CD14-positive monocyte (primary cell): ENCODE measurements at regions not wholly inside any gene's neighbourhood (a gene's known extent, or its start where the extent isn't known, plus 50 kb on each side); places are given as distances from the start of the nearest gene placed in this dataset.
A peak's percentile ranks its signal among the peaks of the same experiment; 100 is the strongest.
"Not testable (repeated sequence)": the region's sequence is repeated elsewhere in the genome, so short reads cannot be mapped to it uniquely, and the experiment has no call there.

Experiments used
- DNase-seq, 3 donors: peaks; one replicate each; pipeline ENCODE4 v3.0.0-alpha.2; 2011 to 2022
- H2AFZ ChIP-seq: 2 replicates; pipeline ENCODE4 v1.6.0; 2012; ENCODE audit warnings: mild to moderate bottlenecking, low read depth, low read length, inconsistent platforms; ENCODE audit not compliant: insufficient read depth, poor library complexity, severe bottlenecking
- H3K27ac ChIP-seq, 2 donors: 1 replicate in 1 of 2; 2 replicates in 1 of 2; pipeline ENCODE4 v1.5.1; 2012 to 2013; ENCODE audit warnings: low read length in 2 of 2, control low read depth in 1 of 2, inconsistent platforms in 1 of 2, low read depth in 1 of 2, mild to moderate bottlenecking in 1 of 2
- H3K27me3 ChIP-seq, 2 donors: one replicate each; pipeline versions ENCODE4 v1.6.0 to v1.6.1; 2011 to 2013; ENCODE audit warnings: low read length in 2 of 2; ENCODE audit not compliant: control insufficient read depth in 2 of 2, insufficient read depth in 2 of 2
- H3K36me3 ChIP-seq, 2 donors: replicated peaks in 1 of 2; 1 replicate in 1 of 2; 2 replicates in 1 of 2; pipeline versions ENCODE4 v1.5.1 to v1.6.1; 2012 to 2013; ENCODE audit warnings: low read length in 2 of 2, control low read depth in 1 of 2, inconsistent platforms in 1 of 2, mild to moderate bottlenecking in 1 of 2; ENCODE audit not compliant: insufficient read depth in 2 of 2, control insufficient read depth in 1 of 2
- H3K4me1 ChIP-seq, 2 donors: 1 replicate in 1 of 2; 2 replicates in 1 of 2; pipeline versions ENCODE4 v1.5.1 to v1.6.1; 2012 to 2013; ENCODE audit warnings: low read length in 2 of 2, control low read depth in 1 of 2, inconsistent platforms in 1 of 2, mild to moderate bottlenecking in 1 of 2, moderate library complexity in 1 of 2; ENCODE audit not compliant: insufficient read depth in 2 of 2, control insufficient read depth in 1 of 2
- H3K4me2 ChIP-seq: replicated peaks from 2 replicates; pipeline ENCODE3; 2012; ENCODE audit warnings: low read length, moderate library complexity, mild to moderate bottlenecking; ENCODE audit not compliant: poor library complexity, severe bottlenecking; ENCODE audit errors: extremely low read depth
- H3K4me3 ChIP-seq, 3 experiments: fragments of 200-600 bp in 1 of 3; sonication (generic) in 1 of 3; replicated peaks in 1 of 3; 1 replicate in 2 of 3; 2 replicates in 1 of 3; pipeline ENCODE4 v1.5.1; 2011 to 2013; ENCODE audit warnings: low read length in 3 of 3, mild to moderate bottlenecking in 3 of 3, control low read depth in 2 of 3, low read depth in 2 of 3, inconsistent platforms in 1 of 3, moderate library complexity in 1 of 3
- H3K79me2 ChIP-seq: 2 replicates; pipeline ENCODE4 v1.6.0; 2012; ENCODE audit warnings: mild to moderate bottlenecking, control low read depth, inconsistent platforms, low read length, moderate library complexity; ENCODE audit not compliant: insufficient read depth
- H3K9ac ChIP-seq: 2 replicates; pipeline ENCODE4 v1.6.0; 2017; ENCODE audit warnings: low read length, mild to moderate bottlenecking; ENCODE audit not compliant: insufficient read depth, poor library complexity, severe bottlenecking
- H3K9me3 ChIP-seq, 2 donors: replicated peaks in 1 of 2; 1 replicate in 1 of 2; 2 replicates in 1 of 2; pipeline versions ENCODE4 v1.5.1 to v1.6.1; 2012 to 2013; ENCODE audit warnings: low read length in 2 of 2, control low read depth in 1 of 2; ENCODE audit not compliant: control insufficient read depth in 1 of 2, insufficient read depth in 1 of 2
- H4K20me1 ChIP-seq: 2 replicates; pipeline ENCODE4 v1.6.0; 2012; ENCODE audit warnings: mild to moderate bottlenecking, low read length, control low read depth, moderate library complexity; ENCODE audit not compliant: insufficient read depth
- H3K27ac Mint-ChIP-seq, 7 donors: one replicate each; pipeline ENCODE4 v1.8.0; 2020; ENCODE audit warnings: mild to moderate bottlenecking in 7 of 7, mixed read lengths in 7 of 7, moderate library complexity in 6 of 7, inconsistent platforms in 2 of 7
- H3K27me3 Mint-ChIP-seq, 3 donors: one replicate each; pipeline ENCODE4 v1.8.0; 2021 to 2022; ENCODE audit warnings: low read depth in 3 of 3, mild to moderate bottlenecking in 3 of 3, mixed read lengths in 3 of 3, moderate library complexity in 3 of 3, inconsistent platforms in 1 of 3
- H3K36me3 Mint-ChIP-seq, 2 donors: one replicate each; pipeline ENCODE4 v1.8.0; 2020; ENCODE audit warnings: mixed read lengths in 2 of 2, inconsistent platforms in 1 of 2, mild to moderate bottlenecking in 1 of 2
- H3K4me1 Mint-ChIP-seq: one replicate; pipeline ENCODE4 v1.8.0; 2020; ENCODE audit warnings: mild to moderate bottlenecking, mixed read lengths
- H3K4me3 Mint-ChIP-seq, 2 donors: one replicate each; pipeline ENCODE4 v1.8.0; 2020; ENCODE audit warnings: mild to moderate bottlenecking in 2 of 2, mixed read lengths in 2 of 2, moderate library complexity in 1 of 2
- H3K9me3 Mint-ChIP-seq, 7 donors: one replicate each; pipeline ENCODE4 v1.8.0; 2020 to 2022; ENCODE audit warnings: mixed read lengths in 7 of 7, mild to moderate bottlenecking in 6 of 7, moderate library complexity in 6 of 7, inconsistent platforms in 2 of 7
- WGBS: methylation state at CpG from one replicate; pipeline ENCODE4 v1.1.5; 2013; ENCODE audit warnings: missing lambda C conversion rate; ENCODE audit not compliant: insufficient coverage; 5-methylcytosine and 5-hydroxymethylcytosine counted together
- intact Hi-C, 2 donors: fragments of 100-400 bp; cut with micrococcal nuclease; formaldehyde crosslinking; loops; one replicate each; pipeline versions ENCODE4 v1.15.0 to v1.15.1; 2023
- TF ChIP-seq, protein P1 (sequence below): fragments of 200-600 bp; IDR thresholded peaks from one replicate; pipeline ENCODE4 v1.8.0; 2022; ENCODE audit warnings: antibody characterized with exemption, mild to moderate bottlenecking

- H3K4me2 ChIP-seq, result no peak overlapping the region
- H3K4me1 Mint-ChIP-seq, result no peaks in the 10 kb centered on the region
- H3K4me1 ChIP-seq, result no peaks in the 10 kb centered on the region
- no peaks in the 10 kb centered on the region for H3K9me3 ChIP-seq
- no peak for DNase-seq
- no peak overlapping the region for H3K4me3 ChIP-seq
- H2AFZ ChIP-seq, result no peak overlapping the region
- H3K9ac ChIP-seq, result no peak overlapping the region
- H3K27me3 Mint-ChIP-seq, result no peaks in the 10 kb centered on the region
- no peaks in the 10 kb centered on the region for H3K79me2 ChIP-seq
- H3K36me3 ChIP-seq, result no peaks in the 10 kb centered on the region
- H3K27me3 ChIP-seq, result no peaks in the 10 kb centered on the region
- TF ChIP-seq, protein P1, sequence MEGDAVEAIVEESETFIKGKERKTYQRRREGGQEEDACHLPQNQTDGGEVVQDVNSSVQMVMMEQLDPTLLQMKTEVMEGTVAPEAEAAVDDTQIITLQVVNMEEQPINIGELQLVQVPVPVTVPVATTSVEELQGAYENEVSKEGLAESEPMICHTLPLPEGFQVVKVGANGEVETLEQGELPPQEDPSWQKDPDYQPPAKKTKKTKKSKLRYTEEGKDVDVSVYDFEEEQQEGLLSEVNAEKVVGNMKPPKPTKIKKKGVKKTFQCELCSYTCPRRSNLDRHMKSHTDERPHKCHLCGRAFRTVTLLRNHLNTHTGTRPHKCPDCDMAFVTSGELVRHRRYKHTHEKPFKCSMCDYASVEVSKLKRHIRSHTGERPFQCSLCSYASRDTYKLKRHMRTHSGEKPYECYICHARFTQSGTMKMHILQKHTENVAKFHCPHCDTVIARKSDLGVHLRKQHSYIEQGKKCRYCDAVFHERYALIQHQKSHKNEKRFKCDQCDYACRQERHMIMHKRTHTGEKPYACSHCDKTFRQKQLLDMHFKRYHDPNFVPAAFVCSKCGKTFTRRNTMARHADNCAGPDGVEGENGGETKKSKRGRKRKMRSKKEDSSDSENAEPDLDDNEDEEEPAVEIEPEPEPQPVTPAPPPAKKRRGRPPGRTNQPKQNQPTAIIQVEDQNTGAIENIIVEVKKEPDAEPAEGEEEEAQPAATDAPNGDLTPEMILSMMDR, result no peak
- no peak overlapping the region for H3K4me3 Mint-ChIP-seq
- no peaks in the 10 kb centered on the region for H3K36me3 Mint-ChIP-seq
- H3K9me3 Mint-ChIP-seq, result peaks cover 0 to 10% (median 7%) of the 10 kb centered on the region in 7 donors
- intact Hi-C loops, result no loop called here
- H4K20me1 ChIP-seq, result no peaks in the 10 kb centered on the region
- H3K27ac Mint-ChIP-seq, result no peak overlapping the region
- no peak overlapping the region for H3K27ac ChIP-seq
These were observed 708.9 kb upstream of the NECTIN3 start for GRCh38 chr3:110362751-110363150.

- H3K4me1 ChIP-seq, H3K4me3 ChIP-seq, H2AFZ ChIP-seq, H3K9me3 ChIP-seq, H3K4me2 ChIP-seq, intact Hi-C loops, H3K4me1 Mint-ChIP-seq, H3K9me3 Mint-ChIP-seq, DNase-seq, H3K36me3 ChIP-seq, H3K9ac ChIP-seq, H3K27ac ChIP-seq, H3K4me3 Mint-ChIP-seq, H4K20me1 ChIP-seq, H3K36me3 Mint-ChIP-seq, H3K27me3 ChIP-seq, H3K79me2 ChIP-seq, H3K27me3 Mint-ChIP-seq: not testable (repeated sequence)
- H3K27ac Mint-ChIP-seq, result peak overlapping the region in 1 of 7 donors; percentile 14
- 66% methylated on average over 12 of the region's 13 CpGs for WGBS
These were observed 704.3 kb upstream of the NECTIN3 start for GRCh38 chr3:110367289-110367688.
